Fibroblast of villous mesenchyme (primary cell): ENCODE measurements at regions not wholly inside any gene's neighbourhood (a gene's known extent, or its start where the extent isn't known, plus 50 kb on each side); places are given as distances from the start of the nearest gene placed in this dataset.
"Not testable (repeated sequence)": the region's sequence is repeated elsewhere in the genome, so short reads cannot be mapped to it uniquely, and the experiment has no call there.

Experiments used
- DNase-seq: peaks from one replicate; pipeline ENCODE4 v3.0.0-alpha.2; 2010; ENCODE audit warnings: low read depth
- H3K4me3 ChIP-seq: 2 replicates; pipeline ENCODE4 v1.5.1; 2011; ENCODE audit warnings: low read depth, mild to moderate bottlenecking, low read length
- TF ChIP-seq, protein P1 (sequence below): IDR thresholded peaks from 2 replicates; pipeline ENCODE4 v1.5.1; 2012; ENCODE audit warnings: low read depth, mild to moderate bottlenecking, low read length; ENCODE audit not compliant: insufficient read depth

DNA sequence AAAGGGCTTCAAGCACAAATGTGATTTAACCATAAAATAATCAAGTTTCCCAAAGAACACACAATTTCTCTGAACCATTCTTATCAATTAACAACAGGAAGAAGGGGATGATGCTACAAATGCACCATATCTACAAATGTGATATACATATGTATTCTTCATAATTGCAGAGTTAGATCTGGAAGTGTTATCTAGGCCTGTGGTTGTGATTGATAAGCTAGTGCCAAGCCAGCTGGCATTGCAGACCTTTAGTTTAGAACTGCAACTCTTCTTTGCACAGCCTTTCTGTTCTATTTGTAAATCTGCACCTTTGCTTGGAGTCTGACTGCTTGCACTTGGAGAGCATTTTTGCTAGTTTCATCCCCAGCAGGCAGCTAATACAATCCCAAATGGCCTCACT, 145.5 kb upstream of the NPY2R start:
- DNase-seq = no peak
- H3K4me3 ChIP-seq = no peak overlapping the region
- TF ChIP-seq, protein P1, sequence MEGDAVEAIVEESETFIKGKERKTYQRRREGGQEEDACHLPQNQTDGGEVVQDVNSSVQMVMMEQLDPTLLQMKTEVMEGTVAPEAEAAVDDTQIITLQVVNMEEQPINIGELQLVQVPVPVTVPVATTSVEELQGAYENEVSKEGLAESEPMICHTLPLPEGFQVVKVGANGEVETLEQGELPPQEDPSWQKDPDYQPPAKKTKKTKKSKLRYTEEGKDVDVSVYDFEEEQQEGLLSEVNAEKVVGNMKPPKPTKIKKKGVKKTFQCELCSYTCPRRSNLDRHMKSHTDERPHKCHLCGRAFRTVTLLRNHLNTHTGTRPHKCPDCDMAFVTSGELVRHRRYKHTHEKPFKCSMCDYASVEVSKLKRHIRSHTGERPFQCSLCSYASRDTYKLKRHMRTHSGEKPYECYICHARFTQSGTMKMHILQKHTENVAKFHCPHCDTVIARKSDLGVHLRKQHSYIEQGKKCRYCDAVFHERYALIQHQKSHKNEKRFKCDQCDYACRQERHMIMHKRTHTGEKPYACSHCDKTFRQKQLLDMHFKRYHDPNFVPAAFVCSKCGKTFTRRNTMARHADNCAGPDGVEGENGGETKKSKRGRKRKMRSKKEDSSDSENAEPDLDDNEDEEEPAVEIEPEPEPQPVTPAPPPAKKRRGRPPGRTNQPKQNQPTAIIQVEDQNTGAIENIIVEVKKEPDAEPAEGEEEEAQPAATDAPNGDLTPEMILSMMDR = no peak

GRCh38 chr4:155064934-155065333, 143.5 kb upstream of the NPY2R start:
- not testable (repeated sequence) for H3K4me3 ChIP-seq, DNase-seq

GRCh38 chr4:155066871-155067270, 141.6 kb upstream of the NPY2R start:
- H3K4me3 ChIP-seq = no peak overlapping the region
- TF ChIP-seq, protein P1 = no peak
- no peak for DNase-seq

GRCh38 chr4:155071962-155072361, 136.5 kb upstream of the NPY2R start:
- TF ChIP-seq, protein P1 = no peak
- no peak for DNase-seq
- H3K4me3 ChIP-seq = no peak overlapping the region

DNA sequence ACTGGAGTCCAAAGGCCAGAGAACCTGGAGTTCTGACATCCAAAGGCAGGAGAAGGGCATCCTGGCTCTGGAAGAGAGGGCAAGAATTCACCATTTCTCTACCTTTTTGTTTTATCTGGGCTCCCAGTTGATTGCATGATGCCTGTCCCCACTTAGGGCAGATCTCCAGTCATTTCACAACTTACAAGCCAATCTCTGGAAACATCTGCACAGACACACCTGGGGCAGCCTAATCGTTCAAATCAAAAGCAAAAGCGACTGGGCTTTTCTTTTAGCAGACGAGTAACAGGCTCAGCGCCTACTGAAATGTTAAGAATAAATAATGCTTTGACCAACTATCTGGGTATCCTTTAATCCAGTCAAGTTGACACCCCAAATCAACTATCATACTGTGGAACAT, 136.0 kb upstream of the NPY2R start:
- no peak for DNase-seq
- H3K4me3 ChIP-seq = no peak overlapping the region
- TF ChIP-seq, protein P1 = no peak

- TF ChIP-seq, protein P1 = no peak
- H3K4me3 ChIP-seq = no peak overlapping the region
- no peak for DNase-seq
Measured at GRCh38 chr4:155073852-155074251, 134.6 kb upstream of the NPY2R start.

DNA sequence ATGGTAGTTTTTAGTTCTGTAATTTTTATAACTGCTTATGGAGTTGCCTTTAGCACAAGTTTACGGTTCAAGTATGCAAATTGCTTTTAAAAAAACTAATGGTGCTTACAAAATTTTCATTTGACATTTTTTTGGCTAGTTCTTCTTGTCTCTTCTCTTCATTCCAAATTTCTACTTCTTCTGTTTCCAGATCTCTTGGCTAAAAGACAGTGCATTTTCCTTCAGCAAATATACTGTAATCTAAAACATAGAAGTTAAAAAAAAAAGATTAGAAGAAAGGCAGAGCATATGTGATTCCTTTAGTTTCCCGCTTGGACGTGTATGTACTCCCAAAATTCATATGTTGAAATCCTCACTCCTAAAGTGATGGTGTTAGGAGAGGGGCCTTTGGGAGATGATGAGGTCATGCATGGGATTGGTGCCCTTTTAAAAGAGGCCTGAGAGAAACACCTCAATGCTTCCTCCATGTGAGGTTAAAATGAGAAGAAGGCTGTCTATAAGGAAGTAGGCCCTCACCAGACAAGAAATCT, 132.1 kb upstream of the NPY2R start:
- no peak for DNase-seq
- TF ChIP-seq, protein P1 = no peak
- H3K4me3 ChIP-seq = no peak overlapping the region
